ENCODE measurements at regions not wholly inside any gene's neighbourhood (a gene's known extent, or its start where the extent isn't known, plus 50 kb on each side); places are given as distances from the start of the nearest gene placed in this dataset.

GRCh38 chr2:144621266-144621665, 101.3 kb upstream of the ZEB2 start:
- TF ChIP-seq CTCF (IDR thresholded peaks at IDR 0.05; ENCODE audit: insufficient read depth, low read length), result no peak
- TF ChIP-seq POLR2AphosphoS5 (IDR thresholded peaks at IDR 0.05; ENCODE audit: low read depth), result no peak

Data from HL-60 (cell line).